ENCODE measurements at regions not wholly inside any gene's neighbourhood (a gene's known extent, or its start where the extent isn't known, plus 50 kb on each side); places are given as distances from the start of the nearest gene placed in this dataset.

DNA sequence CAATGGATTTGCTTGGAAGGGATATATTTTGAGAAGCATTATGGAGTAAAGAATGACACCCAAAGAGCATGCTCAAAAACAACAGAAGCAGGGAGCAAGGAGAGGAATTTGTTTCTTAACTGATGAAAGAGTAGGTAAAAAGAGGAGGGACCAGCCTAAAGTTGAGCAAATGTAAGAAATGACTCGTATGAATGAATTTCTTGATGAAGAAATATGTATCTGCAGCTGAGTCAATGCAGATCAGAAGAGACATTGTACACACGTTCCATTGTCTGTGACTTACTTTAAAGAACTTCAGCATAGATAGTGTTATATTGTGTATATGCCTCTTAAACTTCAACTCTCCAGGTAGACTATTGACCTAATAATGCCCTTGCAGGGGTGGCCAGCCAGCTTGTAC is 112.7 kb upstream of the NREP start:
- DNase-seq (ENCODE audit: low read depth): peak; percentile 47

- DNase-seq (ENCODE audit: low read depth): no peak
Measured at GRCh38 chr5:111865356-111865755, 108.4 kb upstream of the NREP start.

GRCh38 chr5:111863801-111864200 is 106.8 kb upstream of the NREP start:
- DNase-seq (ENCODE audit: low read depth): peak; percentile 57

DNA sequence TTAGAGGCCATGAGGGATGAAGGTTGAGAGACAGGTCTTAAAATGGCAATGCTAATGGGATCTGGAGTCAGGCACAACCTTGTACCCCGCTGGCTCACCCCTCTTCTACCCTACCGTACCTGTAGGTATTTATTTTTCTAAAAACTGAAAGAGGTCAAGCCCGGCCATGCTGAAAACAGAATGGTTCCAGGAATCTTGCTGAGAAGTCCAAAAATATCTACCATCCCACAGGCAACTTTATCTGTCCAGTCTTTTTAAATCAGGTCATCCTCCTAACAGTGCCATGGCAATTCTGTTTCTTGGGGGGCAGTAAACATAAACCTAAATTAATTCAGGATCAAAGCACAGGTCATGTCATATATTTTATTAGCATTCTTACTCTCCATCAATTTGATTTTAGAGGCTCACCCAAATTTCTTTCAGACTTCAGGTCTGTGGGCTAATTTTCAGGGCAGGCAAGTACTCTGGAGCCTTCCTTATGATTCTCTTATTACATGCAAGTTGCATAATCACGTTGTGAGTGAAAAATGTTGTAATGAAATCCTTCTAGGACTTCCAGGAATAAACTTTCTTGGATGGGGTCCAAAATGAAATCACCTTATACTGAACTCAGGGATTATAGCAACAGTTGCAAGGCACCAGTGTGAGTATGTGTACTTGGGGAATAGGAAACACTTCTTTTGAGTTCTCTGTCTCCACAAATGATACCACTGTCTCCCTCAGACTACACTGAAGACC is 102.7 kb upstream of the NREP start:
- peak; percentile 93 for DNase-seq (ENCODE audit: low read depth)

DNA sequence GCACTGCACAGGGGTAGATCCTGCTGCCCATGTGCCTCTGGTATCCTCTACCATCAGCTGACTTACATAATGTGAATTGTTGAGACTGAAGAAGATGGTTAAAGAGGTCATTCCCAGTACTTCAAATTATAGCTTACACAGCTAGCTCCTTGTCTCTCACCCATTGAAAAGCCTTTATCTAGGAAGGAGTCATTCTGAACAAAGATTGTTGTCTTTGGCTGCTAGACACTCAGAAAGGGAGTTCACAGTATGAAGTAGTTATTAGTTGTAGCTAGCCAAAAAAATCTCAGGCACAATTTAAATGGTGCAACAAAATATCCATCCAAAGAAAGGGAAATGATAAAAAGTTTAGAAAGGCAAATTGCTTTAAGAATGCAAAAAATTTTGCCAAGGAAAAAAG is 102.0 kb upstream of the NREP start:
- DNase-seq (ENCODE audit: low read depth): peak; percentile 56

DNA sequence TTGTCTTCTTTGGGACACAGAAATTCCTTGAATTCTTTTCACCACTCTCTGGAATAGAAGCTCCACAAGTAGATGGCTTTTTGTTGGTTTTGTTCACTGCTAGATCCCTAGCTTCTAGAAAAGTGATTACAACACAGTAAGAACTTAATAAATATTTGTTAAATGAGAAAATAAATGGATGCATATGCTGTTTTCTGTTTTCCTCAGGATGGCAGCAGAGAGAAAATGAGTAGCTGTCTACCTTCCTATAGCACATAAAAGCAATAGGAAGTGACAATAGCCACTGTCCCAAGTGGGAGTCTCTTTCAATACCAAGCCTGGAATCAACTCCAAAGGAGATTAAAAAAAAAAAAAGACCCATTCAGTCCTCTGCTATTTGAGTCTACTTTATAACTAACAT is 100.6 kb upstream of the NREP start:
- DNase-seq (ENCODE audit: low read depth): peak; percentile 30

DNA sequence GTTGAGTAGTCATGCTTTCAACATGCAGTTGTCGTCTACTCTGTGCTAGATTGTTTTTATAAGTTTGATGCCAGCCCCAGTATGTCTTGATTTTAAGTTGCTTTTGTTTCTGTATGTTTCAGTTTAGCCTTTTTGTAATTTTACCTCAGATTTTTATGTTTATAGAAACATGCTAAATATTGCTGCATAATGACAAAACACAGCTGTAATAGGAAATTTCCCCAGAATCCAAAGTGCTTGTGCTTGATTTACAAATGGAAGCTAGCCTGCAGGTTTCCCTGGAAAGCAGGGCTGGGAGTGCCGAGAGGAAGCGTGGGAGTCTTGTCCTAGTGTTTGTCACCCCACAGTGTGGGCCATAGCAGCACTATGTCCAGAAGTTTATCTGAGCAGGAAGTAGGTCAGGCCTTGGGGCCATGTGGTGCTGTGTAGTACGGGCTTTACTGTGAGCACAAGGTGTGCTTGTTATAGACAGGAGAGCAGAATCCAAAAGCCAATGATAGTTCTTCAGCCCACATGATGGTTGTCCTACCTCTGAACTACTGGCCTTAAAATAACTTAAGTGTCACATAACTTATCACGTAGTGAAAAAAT is 100.0 kb upstream of the NREP start:
- DNase-seq (ENCODE audit: low read depth): no peak

- DNase-seq (ENCODE audit: low read depth): no peak
Measured at GRCh38 chr5:111855356-111855755, 98.4 kb upstream of the NREP start.

GRCh38 chr5:111854186-111854585 is 97.2 kb upstream of the NREP start:
- DNase-seq (ENCODE audit: low read depth): peak; percentile 33

GRCh38 chr5:111853748-111854147 is 96.8 kb upstream of the NREP start:
- DNase-seq (ENCODE audit: low read depth): no peak

GRCh38 chr5:111851631-111852548 is 94.9 kb upstream of the NREP start:
- no peak for DNase-seq (ENCODE audit: low read depth)

GRCh38 chr5:111848476-111848875 is 91.5 kb upstream of the NREP start:
- DNase-seq (ENCODE audit: low read depth): no peak

GRCh38 chr5:111847052-111847925 is 90.3 kb upstream of the NREP start:
- DNase-seq (ENCODE audit: low read depth): no peak

DNA sequence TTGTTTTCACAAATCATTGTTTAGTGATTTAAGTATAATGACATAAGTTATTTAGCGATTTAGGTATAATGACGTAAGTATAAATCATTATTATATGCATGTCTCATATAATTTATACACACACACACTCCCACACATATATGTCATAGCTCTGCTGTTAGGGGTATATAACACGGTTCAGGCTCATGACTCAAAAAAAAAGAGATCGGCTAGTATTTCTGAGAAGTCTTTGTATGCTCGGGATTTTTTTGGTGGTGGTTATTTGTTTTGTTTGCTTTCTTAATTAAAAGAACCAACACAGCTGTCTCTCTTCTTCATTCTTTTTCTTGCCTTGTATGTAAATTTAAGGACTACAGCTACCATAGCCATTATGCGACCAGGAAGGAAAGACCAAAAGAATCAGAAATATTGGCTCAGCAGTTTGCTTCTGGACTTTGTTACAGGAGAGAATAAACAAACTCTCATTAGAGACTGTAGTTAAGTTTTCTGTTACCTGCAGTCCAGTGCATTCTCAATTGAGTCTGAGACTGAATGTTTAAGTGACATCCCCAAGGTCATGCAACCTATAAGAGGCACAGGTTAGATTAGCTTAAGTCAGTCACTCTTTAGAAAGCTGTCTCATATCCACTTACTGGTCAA is 83.2 kb upstream of the NREP start:
- DNase-seq (ENCODE audit: low read depth): no peak

DNA sequence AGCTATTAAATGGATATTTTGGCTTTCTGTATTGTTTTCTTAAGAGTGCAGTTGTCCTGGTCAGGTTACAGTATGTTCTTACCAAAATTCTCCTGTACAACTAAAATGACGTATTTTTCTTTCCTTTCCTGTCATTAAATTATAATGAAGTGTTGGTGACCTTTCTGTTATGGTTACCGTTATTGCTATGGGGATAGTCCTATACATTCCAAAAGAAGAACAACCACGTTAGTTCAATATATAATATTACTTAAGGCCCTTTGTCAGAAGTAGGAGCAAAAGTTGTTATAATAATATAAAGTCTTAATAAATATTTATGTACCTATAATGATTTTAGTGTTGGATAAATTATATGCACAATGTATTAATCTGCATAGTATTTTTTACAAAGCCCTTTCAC is 82.4 kb upstream of the NREP start:
- DNase-seq (ENCODE audit: low read depth): no peak

GRCh38 chr5:111836426-111836825 is 79.4 kb upstream of the NREP start:
- peak; percentile 17 for DNase-seq (ENCODE audit: low read depth)

DNA sequence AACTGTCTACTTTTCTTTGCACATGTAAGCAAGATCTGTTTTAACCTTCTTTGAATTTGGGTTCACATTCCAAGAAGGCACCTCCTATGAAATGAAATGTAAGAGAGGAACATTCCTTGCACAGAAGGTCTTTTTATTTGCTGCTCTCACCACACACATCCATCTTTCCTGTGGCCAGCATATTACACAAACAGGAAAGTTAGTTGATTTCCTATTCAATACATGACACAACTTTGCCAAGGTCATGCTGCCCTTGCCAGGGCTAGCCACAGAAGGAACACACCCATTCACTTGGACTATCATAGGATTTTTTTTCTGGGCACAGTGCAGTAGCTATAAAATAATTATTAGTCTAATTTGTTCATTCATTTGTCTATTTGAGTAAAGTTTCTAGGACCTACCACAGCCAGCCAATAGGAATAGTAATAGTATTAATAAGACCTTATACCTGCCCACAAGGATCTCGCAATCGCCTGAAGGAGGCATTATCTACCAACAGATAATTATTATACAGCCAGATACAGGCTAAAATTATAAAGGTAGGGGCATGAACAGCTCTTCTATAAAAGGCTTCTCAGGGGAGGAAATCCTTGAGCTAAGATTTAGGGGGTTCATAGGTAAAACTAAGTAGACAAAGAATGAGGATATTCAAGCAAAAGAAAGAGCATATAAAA is 78.1 kb upstream of the NREP start:
- DNase-seq (ENCODE audit: low read depth): no peak

GRCh38 chr5:111830333-111830732 is 73.3 kb upstream of the NREP start:
- peak; percentile 87 for DNase-seq (ENCODE audit: low read depth)

GRCh38 chr5:111829701-111830100 is 72.7 kb upstream of the NREP start:
- peak; percentile 83 for DNase-seq (ENCODE audit: low read depth)

GRCh38 chr5:111826064-111826463 is 69.1 kb upstream of the NREP start:
- DNase-seq (ENCODE audit: low read depth): no peak

GRCh38 chr5:111820072-111820471 is 63.1 kb upstream of the NREP start:
- DNase-seq (ENCODE audit: low read depth): no peak

All from iris pigment epithelial cell (primary cell).